Left forelimb (tissue), 1 donor: ENCODE measurements at regions not wholly inside any gene's neighbourhood (a gene's known extent, or its start where the extent isn't known, plus 50 kb on each side); places are given as distances from the start of the nearest gene placed in this dataset.
"Not testable (repeated sequence)": the region's sequence is repeated elsewhere in the genome, so short reads cannot be mapped to it uniquely, and the experiment has no call there.

Experiments
- DNase-seq: peaks from one replicate; pipeline ENCODE4 v3.0.0-alpha.2; 2018; ENCODE audit warnings: low spot score

- no peak for DNase-seq
Measured at GRCh38 chr6:112464901-112465665, 118.0 kb downstream of the RFPL4B start.

GRCh38 chr6:112466373-112467151 lies 119.4 kb downstream of the RFPL4B start:
- no peak for DNase-seq

GRCh38 chr6:112468359-112468758 lies 121.2 kb downstream of the RFPL4B start:
- DNase-seq: no peak

GRCh38 chr6:112469306-112469705 lies 122.2 kb downstream of the RFPL4B start:
- DNase-seq: no peak

- no peak for DNase-seq
Measured at GRCh38 chr6:112470376-112470775, 123.2 kb downstream of the RFPL4B start.

GRCh38 chr6:112470950-112471349 lies 123.8 kb downstream of the RFPL4B start:
- DNase-seq: no peak

- DNase-seq: no peak
Measured at GRCh38 chr6:112475083-112475482, 128.0 kb downstream of the RFPL4B start.

GRCh38 chr6:112477125-112477524 lies 130.0 kb downstream of the RFPL4B start:
- DNase-seq: no peak

- no peak for DNase-seq
Measured at GRCh38 chr6:112478036-112478435, 130.9 kb downstream of the RFPL4B start.

- not testable (repeated sequence) for DNase-seq
Measured at GRCh38 chr6:112479975-112480374, 132.8 kb downstream of the RFPL4B start.

- no peak for DNase-seq
Measured at GRCh38 chr6:112480553-112480952, 133.4 kb downstream of the RFPL4B start.

GRCh38 chr6:112481211-112481610 lies 134.1 kb downstream of the RFPL4B start:
- no peak for DNase-seq

GRCh38 chr6:112482373-112482772 lies 135.2 kb downstream of the RFPL4B start:
- no peak for DNase-seq

GRCh38 chr6:112485120-112485826 lies 138.1 kb downstream of the RFPL4B start:
- DNase-seq: no peak

- no peak for DNase-seq
Measured at GRCh38 chr6:112485827-112486212, 138.7 kb downstream of the RFPL4B start.

- no peak for DNase-seq
Measured at GRCh38 chr6:112486454-112486853, 139.3 kb downstream of the RFPL4B start.

- no peak for DNase-seq
Measured at GRCh38 chr6:112488238-112488637, 141.1 kb downstream of the RFPL4B start.

GRCh38 chr6:112501705-112502104 lies 154.6 kb downstream of the RFPL4B start:
- peak; percentile 78 for DNase-seq

- DNase-seq: no peak
Measured at GRCh38 chr6:112502351-112503090, 155.4 kb downstream of the RFPL4B start.

GRCh38 chr6:112503091-112503596 lies 156.0 kb downstream of the RFPL4B start:
- DNase-seq: peak; percentile 65

GRCh38 chr6:112504621-112505020 lies 157.5 kb downstream of the RFPL4B start:
- DNase-seq: no peak

GRCh38 chr6:112511441-112511840 lies 164.3 kb downstream of the RFPL4B start:
- no peak for DNase-seq
